Adipose tissue (tissue), 3 donors: ENCODE measurements at regions not wholly inside any gene's neighbourhood (a gene's known extent, or its start where the extent isn't known, plus 50 kb on each side); places are given as distances from the start of the nearest gene placed in this dataset.

ENCODE experiments used
- H3K27ac ChIP-seq: one replicate; pipeline ENCODE4 v1.5.1; 2013; ENCODE audit warnings: low read depth, low read length
- WGBS, 3 donors: extraction: QIAGEN DNeasy Blood & Tissue Kit; methylation state at CpG; one replicate each; pipeline ENCODE4 v1.1.7; 2013; 5-methylcytosine and 5-hydroxymethylcytosine counted together
- donor health status: healthy with polysubstance abuse.
- donor health status: Bipolar disorder and iron deficiency.
- donor health status: healthy.

GRCh38 chr12:93156086-93156716 lies 221.5 kb upstream of the NUDT4 start:
- H3K27ac ChIP-seq, result no peak overlapping the region
- WGBS, 3 donors, result 28 to 47% (median 46%) methylated on average over 7 of the region's 7 CpGs

GRCh38 chr12:93157279-93157678 lies 220.4 kb upstream of the NUDT4 start:
- H3K27ac ChIP-seq, result no peak overlapping the region
- 95 to 100% (median 98%) methylated on average over 1 of the region's 1 CpG for WGBS, 3 donors

GRCh38 chr12:93158065-93158843 lies 219.5 kb upstream of the NUDT4 start:
- no peak overlapping the region for H3K27ac ChIP-seq
- 96 to 97% (median 97%) methylated on average over 4 of the region's 4 CpGs for WGBS, 3 donors

- no peak overlapping the region for H3K27ac ChIP-seq
- WGBS, 3 donors, result 70 to 84% (median 78%) methylated on average over 4 of the region's 4 CpGs
Measured at GRCh38 chr12:93163260-93164036, 214.3 kb upstream of the NUDT4 start.

- 58 to 96% (median 92%) methylated on average over 5 of the region's 5 CpGs for WGBS, 3 donors
- H3K27ac ChIP-seq, result no peak overlapping the region
Measured at GRCh38 chr12:93164103-93164880, 213.4 kb upstream of the NUDT4 start.

GRCh38 chr12:93165384-93165932 lies 212.3 kb upstream of the NUDT4 start:
- WGBS, 3 donors, result 76 to 80% (median 77%) methylated on average over 4 of the region's 4 CpGs

GRCh38 chr12:93166541-93167307 lies 211.0 kb upstream of the NUDT4 start:
- no peak overlapping the region for H3K27ac ChIP-seq
- 81 to 89% (median 86%) methylated on average over 7 of the region's 7 CpGs for WGBS, 3 donors

More at GRCh38 chr12:93165384-93165932, 212.3 kb upstream of the NUDT4 start:
- H3K27ac ChIP-seq, result no peak overlapping the region

- 64 to 94% (median 79%) methylated on average over 2 of the region's 2 CpGs for WGBS, 3 donors
- H3K27ac ChIP-seq, result no peak overlapping the region
Measured at GRCh38 chr12:93167331-93167730, 210.4 kb upstream of the NUDT4 start.

- no peak overlapping the region for H3K27ac ChIP-seq
- whole genome bisulfite sequencing, 3 donors, result 9 to 39% (median 26%) methylated on average over 16 of the region's 16 CpGs
Measured at GRCh38 chr12:93167841-93168492, 209.8 kb upstream of the NUDT4 start.

- H3K27ac ChIP-seq, result no peak overlapping the region
- 95 to 99% (median 97%) methylated on average over 3 of the region's 3 CpGs for whole genome bisulfite sequencing, 3 donors
Measured at GRCh38 chr12:93168751-93169150, 209.0 kb upstream of the NUDT4 start.

- H3K27ac ChIP-seq, result no peak overlapping the region
Measured at GRCh38 chr12:93169536-93169935, 208.2 kb upstream of the NUDT4 start.

- H3K27ac ChIP-seq, result no peak overlapping the region
- 72 to 97% (median 96%) methylated on average over 2 of the region's 2 CpGs for WGBS, 3 donors
Measured at GRCh38 chr12:93170928-93171327, 206.8 kb upstream of the NUDT4 start.

- 70 to 75% (median 74%) methylated on average over 5 of the region's 5 CpGs for WGBS, 3 donors
- no peak overlapping the region for H3K27ac ChIP-seq
Measured at GRCh38 chr12:93173178-93173957, 204.4 kb upstream of the NUDT4 start.

- no peak overlapping the region for H3K27ac ChIP-seq
- 45 to 61% (median 56%) methylated on average over 3 of the region's 3 CpGs for WGBS, 3 donors
Measured at GRCh38 chr12:93174048-93174447, 203.7 kb upstream of the NUDT4 start.

GRCh38 chr12:93174473-93174872 lies 203.3 kb upstream of the NUDT4 start:
- no peak overlapping the region for H3K27ac ChIP-seq
- 80 to 93% (median 92%) methylated on average over 5 of the region's 5 CpGs for WGBS, 3 donors

- H3K27ac ChIP-seq, result no peak overlapping the region
- WGBS, 3 donors, result 55 to 64% (median 57%) methylated on average over 1 of the region's 1 CpG
Measured at GRCh38 chr12:93176165-93176564, 201.6 kb upstream of the NUDT4 start.
